ENCODE measurements at regions not wholly inside any gene's neighbourhood (a gene's known extent, or its start where the extent isn't known, plus 50 kb on each side); places are given as distances from the start of the nearest gene placed in this dataset.

GRCh38 chr6:14702678-14703077, 543.2 kb upstream of the JARID2 start:
- no peak for TF ChIP-seq CTCF (IDR thresholded peaks at IDR 0.05; ENCODE audit: insufficient read depth, low read depth, low read length)
- no peak for TF ChIP-seq EZH2 (IDR thresholded peaks at IDR 0.05; ENCODE audit: insufficient read depth, low read length)
